Caco-2 (cell line): ENCODE measurements at regions not wholly inside any gene's neighbourhood (a gene's known extent, or its start where the extent isn't known, plus 50 kb on each side); places are given as distances from the start of the nearest gene placed in this dataset.

Source experiments
- BruUV-seq: library from RNA; stranded (reverse); fragments of 400-500 nt; replicated peaks from 2 replicates; lab custom pipeline; 2021; lab: Mats Ljungman, UMichigan
- CTCF ChIA-PET: fragments of 300-600 bp; sonication (Branson Sonifier 250); formaldehyde crosslinking; loops from one replicate; lab custom pipeline; 2022; ENCODE audit warnings: antibody characterized with exemption; lab: Charles Lee
- POLR2A ChIA-PET: fragments of 300-600 bp; sonication (Branson Sonifier 250); formaldehyde crosslinking; loops from one replicate; lab custom pipeline; 2022; ENCODE audit warnings: antibody characterized with exemption; lab: Charles Lee
- DNase-seq, 2 experiments: peaks; one replicate each; pipeline versions ENCODE4 v3.0.0 to v3.0.0-alpha.2; 2020 to 2022
- H3K27me3 ChIP-seq: replicated peaks from 2 replicates; pipeline ENCODE4 v1.6.0; 2011; ENCODE audit warnings: low read length; ENCODE audit not compliant: control insufficient read depth, insufficient read depth
- H3K36me3 ChIP-seq: 2 replicates; pipeline ENCODE4 v1.5.1; 2011; ENCODE audit warnings: low read length; ENCODE audit not compliant: control insufficient read depth, insufficient read depth
- H3K4me1 ChIP-seq: fragments of 250-450 bp; sonication (Bioruptor Pico); 2 replicates; pipeline ENCODE4 v1.5.1; 2020; ENCODE audit warnings: mild to moderate bottlenecking
- H3K4me3 ChIP-seq: 2 replicates; pipeline ENCODE4 v1.5.1; 2011; ENCODE audit warnings: low read depth, mild to moderate bottlenecking, control low read depth, low read length
- H3K9me3 ChIP-seq: fragments of 250-450 bp; sonication (Bioruptor Pico); 2 replicates; pipeline ENCODE4 v1.5.1; 2020; ENCODE audit warnings: mild to moderate bottlenecking, moderate library complexity
- H3K27ac Mint-ChIP-seq: one replicate; pipeline ENCODE4 v1.8.0; 2022; ENCODE audit warnings: mixed read lengths; ENCODE audit not compliant: unreplicated experiment
- H3K27me3 Mint-ChIP-seq: one replicate; pipeline ENCODE4 v1.8.0; 2022; ENCODE audit warnings: mixed read lengths; ENCODE audit not compliant: insufficient read depth, unreplicated experiment
- H3K36me3 Mint-ChIP-seq: one replicate; pipeline ENCODE4 v1.8.0; 2022; ENCODE audit warnings: mild to moderate bottlenecking, mixed read lengths; ENCODE audit not compliant: insufficient read depth, unreplicated experiment
- H3K4me1 Mint-ChIP-seq: one replicate; pipeline ENCODE4 v1.8.0; 2022; ENCODE audit warnings: low read depth, mixed read lengths; ENCODE audit not compliant: unreplicated experiment
- H3K4me3 Mint-ChIP-seq: one replicate; pipeline ENCODE4 v1.8.0; 2022; ENCODE audit warnings: mild to moderate bottlenecking, moderate library complexity, mixed read lengths; ENCODE audit not compliant: unreplicated experiment
- H3K9me3 Mint-ChIP-seq: one replicate; pipeline ENCODE4 v1.8.0; 2022; ENCODE audit warnings: mixed read lengths; ENCODE audit not compliant: unreplicated experiment
- CTCF ChIP-seq, 2 experiments: fragments of 200-600 bp in 1 of 2; IDR thresholded peaks; 1 replicate in 1 of 2; 2 replicates in 1 of 2; pipeline versions ENCODE4 v1.5.1 to v1.8.0; 2011 to 2022; ENCODE audit warnings: antibody characterized with exemption in 1 of 2, control low read depth in 1 of 2, inconsistent platforms in 1 of 2, low read depth in 1 of 2, low read length in 1 of 2, mild to moderate bottlenecking in 1 of 2, moderate library complexity in 1 of 2; ENCODE audit not compliant: insufficient read depth in 1 of 2, severe bottlenecking in 1 of 2, unreplicated experiment in 1 of 2
- intact Hi-C: fragments of 100-400 bp; cut with micrococcal nuclease; formaldehyde crosslinking; loops from one replicate; pipeline ENCODE4 v1.10.0; 2022; ENCODE audit not compliant: unreplicated experiment

GRCh38 chr7:46714904-46715303 is 793.8 kb upstream of the IGFBP3 start:
- Mint-ChIP-seq H3K27ac (no peak overlapping the region), H3K36me3 (no peaks in the 10 kb centered on the region), H3K4me3 (no peak overlapping the region), H3K9me3 (no peaks in the 10 kb centered on the region), H3K27me3 (peaks cover 3% of the 10 kb centered on the region), H3K4me1 (no peaks in the 10 kb centered on the region)
- POLR2A ChIA-PET = no interaction called here
- no peak for TF ChIP-seq CTCF (IDR thresholded peaks at IDR 0.05; ENCODE audit: insufficient read depth in 1 of 2, low read depth in 1 of 2, low read length in 1 of 2, severe bottlenecking in 1 of 2, unreplicated experiment in 1 of 2)
- BruUV-seq = no TSS peak
- Histone ChIP-seq H3K9me3 (no peaks in the 10 kb centered on the region), H3K36me3 (no peaks in the 10 kb centered on the region), H3K27me3 (no peaks in the 10 kb centered on the region), H3K4me1 (peaks cover 7% of the 10 kb centered on the region; the same call in 1 of the 2 replicates), H3K4me3 (no peak overlapping the region)
- intact Hi-C loops = no loop called here
- CTCF ChIA-PET = no interaction called here
- no peak for DNase-seq

GRCh38 chr7:46713868-46714596 is 793.0 kb upstream of the IGFBP3 start:
- no peak overlapping the region for H3K4me3 ChIP-seq
- no peak for TF ChIP-seq CTCF (IDR thresholded peaks at IDR 0.05; ENCODE audit: insufficient read depth in 1 of 2, low read depth in 1 of 2, low read length in 1 of 2, severe bottlenecking in 1 of 2, unreplicated experiment in 1 of 2)
- intact Hi-C loops = no loop called here
- POLR2A ChIA-PET = no interaction called here
- no TSS peak for BruUV-seq
- DNase-seq = no peak
- H3K4me3 Mint-ChIP-seq = no peak overlapping the region
- no peaks in the 10 kb centered on the region for H3K9me3 ChIP-seq
- H3K27me3 ChIP-seq = no peaks in the 10 kb centered on the region
- H3K36me3 ChIP-seq = no peaks in the 10 kb centered on the region
- H3K27ac Mint-ChIP-seq = no peak overlapping the region
- H3K4me1 Mint-ChIP-seq = no peaks in the 10 kb centered on the region
- H3K27me3 Mint-ChIP-seq = peaks cover 3% of the 10 kb centered on the region
- H3K4me1 ChIP-seq = peaks cover 7% of the 10 kb centered on the region; the same call in 1 of the 2 replicates
- no peaks in the 10 kb centered on the region for H3K9me3 Mint-ChIP-seq
- H3K36me3 Mint-ChIP-seq = no peaks in the 10 kb centered on the region
- CTCF ChIA-PET = no interaction called here

- Histone ChIP-seq H3K27me3 (no peaks in the 10 kb centered on the region), H3K36me3 (no peaks in the 10 kb centered on the region), H3K4me1 (peaks cover 7% of the 10 kb centered on the region; the same call in 1 of the 2 replicates), H3K4me3 (no peak overlapping the region), H3K9me3 (no peaks in the 10 kb centered on the region)
- no peak overlapping the region for H3K4me3 Mint-ChIP-seq
- H3K36me3 Mint-ChIP-seq = no peaks in the 10 kb centered on the region
- TF ChIP-seq CTCF (IDR thresholded peaks at IDR 0.05; ENCODE audit: insufficient read depth in 1 of 2, low read depth in 1 of 2, low read length in 1 of 2, severe bottlenecking in 1 of 2, unreplicated experiment in 1 of 2) = no peak
- no peaks in the 10 kb centered on the region for H3K9me3 Mint-ChIP-seq
- H3K27ac Mint-ChIP-seq = no peak overlapping the region
- no TSS peak for BruUV-seq
- ChIA-PET POLR2A (no interaction called here), CTCF (interaction anchor here (0.6 kb wide), 1 partner anchor 17 kb away, joined by 3 read pairs; no protein-coding TSS in a partner anchor)
- H3K27me3 Mint-ChIP-seq = no peaks in the 10 kb centered on the region
- intact Hi-C loops = no loop called here
- H3K4me1 Mint-ChIP-seq = no peaks in the 10 kb centered on the region
- no peak for DNase-seq
Measured at GRCh38 chr7:46710927-46711326, 789.9 kb upstream of the IGFBP3 start.
